ENCODE measurements at regions not wholly inside any gene's neighbourhood (a gene's known extent, or its start where the extent isn't known, plus 50 kb on each side); places are given as distances from the start of the nearest gene placed in this dataset.

GRCh38 chr2:239587311-239587731 lies 186.5 kb upstream of the HDAC4 start:
- Mint-ChIP-seq H3K36me3 (ENCODE audit: low read depth) (no peaks in the 10 kb centered on the region), H3K27me3 (ENCODE audit: low read depth) (peaks cover 2% of the 10 kb centered on the region), H3K4me3 (ENCODE audit: low read depth) (no peak overlapping the region), H3K27ac (no peak overlapping the region), H3K4me1 (ENCODE audit: low read depth) (no peaks in the 10 kb centered on the region), H3K9me3 (peaks cover 12% of the 10 kb centered on the region)
- intact Hi-C loops (cut with micrococcal nuclease): no loop called here
- no peak for DNase-seq (ENCODE audit: low spot score)

GRCh38 chr2:239586651-239587310 lies 186.0 kb upstream of the HDAC4 start:
- H3K27me3 Mint-ChIP-seq (ENCODE audit: low read depth): peaks cover 2% of the 10 kb centered on the region
- DNase-seq (ENCODE audit: low spot score): no peak
- intact Hi-C loops (cut with micrococcal nuclease): no loop called here
- peaks cover 7% of the 10 kb centered on the region for H3K9me3 Mint-ChIP-seq
- H3K4me1 Mint-ChIP-seq (ENCODE audit: low read depth): no peaks in the 10 kb centered on the region
- H3K4me3 Mint-ChIP-seq (ENCODE audit: low read depth): no peak overlapping the region
- H3K36me3 Mint-ChIP-seq (ENCODE audit: low read depth): no peaks in the 10 kb centered on the region
- no peak overlapping the region for H3K27ac Mint-ChIP-seq

GRCh38 chr2:239585422-239585821 lies 184.6 kb upstream of the HDAC4 start:
- Mint-ChIP-seq H3K36me3 (ENCODE audit: low read depth) (no peaks in the 10 kb centered on the region), H3K9me3 (no peaks in the 10 kb centered on the region), H3K4me1 (ENCODE audit: low read depth) (no peaks in the 10 kb centered on the region), H3K27ac (no peak overlapping the region), H3K4me3 (ENCODE audit: low read depth) (no peak overlapping the region), H3K27me3 (ENCODE audit: low read depth) (peaks cover 4% of the 10 kb centered on the region)
- DNase-seq (ENCODE audit: low spot score): no peak
- intact Hi-C loops (cut with micrococcal nuclease): no loop called here

- H3K4me3 Mint-ChIP-seq (ENCODE audit: low read depth): no peak overlapping the region
- DNase-seq (ENCODE audit: low spot score): no peak
These were observed 184.2 kb upstream of the HDAC4 start for GRCh38 chr2:239584986-239585385.

GRCh38 chr2:239583879-239584859 lies 183.3 kb upstream of the HDAC4 start:
- H3K9me3 Mint-ChIP-seq: no peaks in the 10 kb centered on the region
- DNase-seq (ENCODE audit: low spot score): no peak
- H3K27me3 Mint-ChIP-seq (ENCODE audit: low read depth): peaks cover 4% of the 10 kb centered on the region
- H3K4me3 Mint-ChIP-seq (ENCODE audit: low read depth): no peak overlapping the region
- intact Hi-C loops (cut with micrococcal nuclease): no loop called here
- peaks cover 6% of the 10 kb centered on the region for H3K4me1 Mint-ChIP-seq (ENCODE audit: low read depth)
- no peak overlapping the region for H3K27ac Mint-ChIP-seq
- H3K36me3 Mint-ChIP-seq (ENCODE audit: low read depth): no peaks in the 10 kb centered on the region

More at GRCh38 chr2:239584986-239585385, 184.2 kb upstream of the HDAC4 start:
- Mint-ChIP-seq H3K27ac (no peak overlapping the region), H3K36me3 (ENCODE audit: low read depth) (no peaks in the 10 kb centered on the region), H3K27me3 (ENCODE audit: low read depth) (peaks cover 4% of the 10 kb centered on the region), H3K9me3 (no peaks in the 10 kb centered on the region), H3K4me1 (ENCODE audit: low read depth) (peaks cover 1% of the 10 kb centered on the region)
- intact Hi-C loops (cut with micrococcal nuclease): no loop called here

GRCh38 chr2:239583171-239583878 lies 182.5 kb upstream of the HDAC4 start:
- Mint-ChIP-seq H3K27me3 (ENCODE audit: low read depth) (peaks cover 4% of the 10 kb centered on the region), H3K4me3 (ENCODE audit: low read depth) (no peak overlapping the region), H3K36me3 (ENCODE audit: low read depth) (no peaks in the 10 kb centered on the region), H3K4me1 (ENCODE audit: low read depth) (peaks cover 6% of the 10 kb centered on the region), H3K9me3 (no peaks in the 10 kb centered on the region), H3K27ac (no peak overlapping the region)
- intact Hi-C loops (cut with micrococcal nuclease): no loop called here
- DNase-seq (ENCODE audit: low spot score): no peak

GRCh38 chr2:239582476-239582875 lies 181.7 kb upstream of the HDAC4 start:
- intact Hi-C loops (cut with micrococcal nuclease): no loop called here
- Mint-ChIP-seq H3K4me1 (ENCODE audit: low read depth) (peaks cover 6% of the 10 kb centered on the region), H3K9me3 (no peaks in the 10 kb centered on the region), H3K27ac (no peak overlapping the region), H3K36me3 (ENCODE audit: low read depth) (no peaks in the 10 kb centered on the region), H3K4me3 (ENCODE audit: low read depth) (no peak overlapping the region), H3K27me3 (ENCODE audit: low read depth) (peaks cover 4% of the 10 kb centered on the region)
- no peak for DNase-seq (ENCODE audit: low spot score)

- intact Hi-C loops (cut with micrococcal nuclease): no loop called here
- H3K4me1 Mint-ChIP-seq (ENCODE audit: low read depth): peaks cover 6% of the 10 kb centered on the region
- DNase-seq (ENCODE audit: low spot score): no peak
- H3K27ac Mint-ChIP-seq: no peak overlapping the region
- no peak overlapping the region for H3K4me3 Mint-ChIP-seq (ENCODE audit: low read depth)
- H3K36me3 Mint-ChIP-seq (ENCODE audit: low read depth): no peaks in the 10 kb centered on the region
- H3K27me3 Mint-ChIP-seq (ENCODE audit: low read depth): peaks cover 8% of the 10 kb centered on the region
- H3K9me3 Mint-ChIP-seq: no peaks in the 10 kb centered on the region
These were observed 180.6 kb upstream of the HDAC4 start for GRCh38 chr2:239581352-239581901.

- Mint-ChIP-seq H3K27ac (no peak overlapping the region), H3K36me3 (ENCODE audit: low read depth) (no peaks in the 10 kb centered on the region), H3K9me3 (no peaks in the 10 kb centered on the region), H3K27me3 (ENCODE audit: low read depth) (peaks cover 8% of the 10 kb centered on the region), H3K4me3 (ENCODE audit: low read depth) (no peak overlapping the region), H3K4me1 (ENCODE audit: low read depth) (peaks cover 6% of the 10 kb centered on the region)
- intact Hi-C loops (cut with micrococcal nuclease): no loop called here
- no peak for DNase-seq (ENCODE audit: low spot score)
These were observed 179.3 kb upstream of the HDAC4 start for GRCh38 chr2:239580199-239580527.

- H3K27me3 Mint-ChIP-seq (ENCODE audit: low read depth): peaks cover 8% of the 10 kb centered on the region
- no peaks in the 10 kb centered on the region for H3K9me3 Mint-ChIP-seq
- no peaks in the 10 kb centered on the region for H3K36me3 Mint-ChIP-seq (ENCODE audit: low read depth)
- DNase-seq (ENCODE audit: low spot score): no peak
- no peak overlapping the region for H3K4me3 Mint-ChIP-seq (ENCODE audit: low read depth)
- H3K27ac Mint-ChIP-seq: no peak overlapping the region
- intact Hi-C loops (cut with micrococcal nuclease): no loop called here
- H3K4me1 Mint-ChIP-seq (ENCODE audit: low read depth): peaks cover 6% of the 10 kb centered on the region
These were observed 178.8 kb upstream of the HDAC4 start for GRCh38 chr2:239579524-239580198.

- DNase-seq (ENCODE audit: low spot score): no peak
- no peak overlapping the region for H3K27ac Mint-ChIP-seq
- no peaks in the 10 kb centered on the region for H3K36me3 Mint-ChIP-seq (ENCODE audit: low read depth)
- peaks cover 6% of the 10 kb centered on the region for H3K4me1 Mint-ChIP-seq (ENCODE audit: low read depth)
- peaks cover 8% of the 10 kb centered on the region for H3K27me3 Mint-ChIP-seq (ENCODE audit: low read depth)
- no peaks in the 10 kb centered on the region for H3K9me3 Mint-ChIP-seq
- intact Hi-C loops (cut with micrococcal nuclease): no loop called here
- no peak overlapping the region for H3K4me3 Mint-ChIP-seq (ENCODE audit: low read depth)
These were observed 178.3 kb upstream of the HDAC4 start for GRCh38 chr2:239579081-239579480.

GRCh38 chr2:239578381-239578780 lies 177.6 kb upstream of the HDAC4 start:
- H3K36me3 Mint-ChIP-seq (ENCODE audit: low read depth): no peaks in the 10 kb centered on the region
- no peaks in the 10 kb centered on the region for H3K9me3 Mint-ChIP-seq
- no peak overlapping the region for H3K4me3 Mint-ChIP-seq (ENCODE audit: low read depth)
- H3K27ac Mint-ChIP-seq: no peak overlapping the region
- no peak for DNase-seq (ENCODE audit: low spot score)
- H3K4me1 Mint-ChIP-seq (ENCODE audit: low read depth): peaks cover 6% of the 10 kb centered on the region
- intact Hi-C loops (cut with micrococcal nuclease): no loop called here
- H3K27me3 Mint-ChIP-seq (ENCODE audit: low read depth): peaks cover 8% of the 10 kb centered on the region
